Inflammatory macrophage treated with lipopolysaccharide for 1 hour (primary cell): ENCODE measurements at regions not wholly inside any gene's neighbourhood (a gene's known extent, or its start where the extent isn't known, plus 50 kb on each side); places are given as distances from the start of the nearest gene placed in this dataset.
A peak's percentile ranks its signal among the peaks of the same experiment; 100 is the strongest.
"Not testable (repeated sequence)": the region's sequence is repeated elsewhere in the genome, so short reads cannot be mapped to it uniquely, and the experiment has no call there.

Experiments
- DNase-seq, 2 donors: peaks; one replicate each; pipeline ENCODE4 v3.0.0-alpha.2; 2020 to 2022

GRCh38 chrX:28408017-28408723 lies 179.1 kb upstream of the IL1RAPL1 start:
- DNase-seq, result no peak

- no peak for DNase-seq
Measured at GRCh38 chrX:28398342-28398741, 188.9 kb upstream of the IL1RAPL1 start.

DNA sequence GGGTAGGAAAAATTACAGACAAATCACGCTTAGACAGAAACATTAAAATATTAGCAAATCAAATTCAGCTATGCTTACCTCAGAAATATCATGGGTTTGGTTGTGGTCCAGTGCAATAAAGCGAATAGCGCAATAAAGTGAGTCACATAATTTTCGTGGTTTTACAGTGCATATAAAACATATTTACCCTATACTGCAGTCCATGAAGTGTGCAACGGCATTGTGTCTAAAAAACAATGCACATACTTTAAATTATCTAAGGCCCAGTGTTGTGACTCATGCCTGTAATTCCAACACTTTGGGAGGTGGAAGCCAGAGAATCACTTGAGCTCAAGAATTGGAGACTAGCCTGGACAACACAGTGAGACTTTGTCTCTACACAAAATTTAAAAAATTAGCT lies 195.7 kb upstream of the IL1RAPL1 start:
- no peak for DNase-seq

- DNase-seq, result no peak
Measured at GRCh38 chrX:28379103-28379502, 208.1 kb upstream of the IL1RAPL1 start.

GRCh38 chrX:28367649-28368048 lies 219.6 kb upstream of the IL1RAPL1 start:
- not testable (repeated sequence) for DNase-seq

GRCh38 chrX:28351801-28352200 lies 235.4 kb upstream of the IL1RAPL1 start:
- no peak for DNase-seq

- no peak for DNase-seq
Measured at GRCh38 chrX:28349888-28350287, 237.4 kb upstream of the IL1RAPL1 start.

- DNase-seq, result peak in 1 of 2 donors; percentile 1
Measured at GRCh38 chrX:28347476-28347875, 239.8 kb upstream of the IL1RAPL1 start.

DNA sequence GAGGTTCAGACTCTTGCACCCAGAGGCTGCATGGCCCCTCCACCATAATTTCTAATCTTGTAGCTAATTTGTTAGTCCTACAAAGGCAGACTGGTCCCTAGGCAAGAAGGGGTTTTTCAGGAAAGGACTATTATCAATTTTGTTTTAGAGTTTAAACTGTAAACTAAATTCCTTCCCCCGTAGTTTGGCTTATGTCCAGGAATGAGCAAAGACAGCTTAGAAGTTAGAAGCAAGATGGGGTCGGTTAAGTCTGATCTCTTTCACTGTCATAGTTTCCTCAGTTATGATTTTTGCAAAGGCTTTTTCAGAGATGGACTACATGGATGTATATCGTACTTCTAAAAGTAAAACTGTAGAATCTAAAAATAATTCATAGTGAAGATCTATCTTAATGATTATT lies 258.1 kb upstream of the IL1RAPL1 start:
- no peak for DNase-seq

DNA sequence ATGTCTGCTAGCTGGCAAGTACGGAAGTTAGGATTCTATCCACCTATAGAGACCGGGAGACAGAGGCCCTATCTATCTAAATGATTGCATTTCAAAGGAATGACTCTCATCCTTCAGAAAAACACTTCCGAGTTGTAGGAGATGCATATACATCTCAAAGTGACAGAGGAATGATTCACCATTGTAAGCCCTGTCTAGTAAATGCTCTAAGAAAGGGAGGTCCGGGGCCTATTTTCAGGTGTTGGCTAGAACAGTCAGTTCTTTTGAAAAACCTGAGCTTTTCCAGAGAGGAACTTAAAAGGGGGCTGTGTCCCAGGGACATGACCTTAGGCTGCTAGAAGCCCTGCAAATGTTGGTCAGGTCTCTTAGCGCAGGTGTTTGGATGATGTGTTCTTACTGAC lies 262.9 kb upstream of the IL1RAPL1 start:
- DNase-seq, result no peak

GRCh38 chrX:28321286-28321685 lies 266.0 kb upstream of the IL1RAPL1 start:
- DNase-seq, result no peak

GRCh38 chrX:28312965-28313364 lies 274.3 kb upstream of the IL1RAPL1 start:
- no peak for DNase-seq

GRCh38 chrX:28312259-28312658 lies 275.0 kb upstream of the IL1RAPL1 start:
- no peak for DNase-seq

- no peak for DNase-seq
Measured at GRCh38 chrX:28311466-28311865, 275.8 kb upstream of the IL1RAPL1 start.

DNA sequence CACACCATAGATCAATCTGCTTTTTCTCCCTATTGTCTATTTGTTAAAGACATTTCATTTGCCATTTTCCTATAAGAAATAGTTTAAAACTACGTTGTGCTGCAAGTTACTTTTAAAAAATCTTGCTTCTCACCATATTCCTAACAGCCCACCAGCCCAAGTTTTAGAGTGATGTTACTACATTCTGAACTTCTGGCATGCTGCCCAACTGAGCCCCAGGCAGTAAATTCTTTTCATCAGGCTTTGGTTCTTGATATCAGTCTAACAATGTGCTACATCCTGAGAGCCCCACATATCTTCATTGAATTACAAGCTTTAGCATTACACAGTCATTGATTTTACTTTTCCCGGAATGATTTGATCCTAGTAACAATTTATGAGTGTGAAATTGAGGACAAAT lies 283.8 kb upstream of the IL1RAPL1 start:
- DNase-seq, result no peak

DNA sequence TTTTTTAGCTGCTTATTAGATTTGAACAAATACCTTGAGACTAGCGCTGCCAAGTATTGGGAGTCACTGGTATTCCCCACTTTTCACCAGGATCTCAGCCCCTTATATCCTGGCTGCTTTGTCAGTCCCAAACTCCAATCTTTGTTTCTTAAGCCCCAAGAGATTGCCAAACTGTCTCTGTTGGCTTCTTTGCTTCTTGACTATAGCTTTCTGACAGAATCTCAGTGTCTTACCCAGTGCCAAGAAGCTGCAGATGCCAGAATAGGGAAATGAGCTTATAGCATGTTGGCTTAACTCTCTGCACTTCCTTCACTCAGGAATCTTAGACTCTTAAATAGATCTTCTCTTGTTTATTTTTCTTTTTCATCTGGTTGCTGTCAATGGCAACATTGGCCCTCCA lies 297.5 kb upstream of the DCAF8L1 start:
- DNase-seq, result no peak

- no peak for DNase-seq
Measured at GRCh38 chrX:28278251-28278650, 297.0 kb upstream of the DCAF8L1 start.

- no peak for DNase-seq
Measured at GRCh38 chrX:28273736-28274135, 292.5 kb upstream of the DCAF8L1 start.

DNA sequence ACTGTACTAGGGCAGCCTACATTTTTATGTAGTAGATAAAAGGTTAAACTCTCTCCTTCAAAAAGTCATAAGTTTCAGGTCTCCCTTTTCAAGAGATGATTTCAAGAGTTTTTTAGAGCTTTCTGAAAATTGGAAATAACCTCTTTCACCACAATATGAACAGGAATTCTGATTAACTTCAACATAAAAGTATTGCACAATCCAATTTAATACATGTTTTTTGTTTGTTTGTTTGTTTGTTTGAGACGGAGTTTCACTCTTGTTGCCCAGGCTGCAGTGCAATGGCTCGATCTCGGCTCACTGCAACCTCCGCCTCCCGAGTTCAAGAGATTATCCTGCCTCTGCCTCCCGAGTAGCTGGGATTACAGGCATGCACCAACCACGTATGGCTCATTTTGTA lies 265.4 kb upstream of the DCAF8L1 start:
- no peak for DNase-seq

DNA sequence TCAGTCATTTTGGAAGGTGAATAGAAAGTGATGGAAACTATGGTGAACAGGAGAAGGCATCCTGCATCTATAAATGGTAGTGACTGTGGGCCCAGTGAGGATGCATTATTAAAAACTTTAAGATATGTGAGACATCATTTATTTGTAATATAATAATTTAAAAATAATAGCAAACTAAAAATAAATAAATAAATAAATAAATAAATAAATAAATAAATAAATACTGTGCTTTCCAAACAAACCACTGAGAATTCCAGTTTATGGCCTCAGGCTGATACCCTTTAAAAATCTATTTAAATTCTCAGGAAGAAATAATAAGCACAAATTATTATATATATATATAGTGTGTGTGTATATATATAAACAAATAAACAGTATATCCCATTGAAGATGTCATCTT lies 248.0 kb upstream of the DCAF8L1 start:
- no peak for DNase-seq

- no peak for DNase-seq
Measured at GRCh38 chrX:28225513-28225912, 244.3 kb upstream of the DCAF8L1 start.

DNA sequence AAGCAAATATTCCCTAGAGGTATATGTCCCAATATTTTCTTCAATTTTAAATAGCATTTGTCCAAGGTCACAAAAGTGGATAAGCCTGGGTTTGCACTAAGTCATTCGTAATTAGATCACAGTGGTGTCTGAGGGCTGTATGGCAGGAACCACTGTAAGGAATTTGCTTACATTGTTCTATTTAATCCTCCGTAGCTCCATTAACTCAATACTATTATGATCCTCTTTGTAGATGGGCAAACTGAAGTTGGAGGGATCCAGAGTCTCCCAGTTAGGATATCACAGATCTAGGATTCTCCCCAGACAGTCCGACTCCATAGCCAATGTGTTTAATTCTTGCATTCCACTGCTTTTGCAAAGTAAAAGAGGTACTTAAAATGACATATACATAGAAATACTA lies 242.7 kb upstream of the DCAF8L1 start:
- no peak for DNase-seq

DNA sequence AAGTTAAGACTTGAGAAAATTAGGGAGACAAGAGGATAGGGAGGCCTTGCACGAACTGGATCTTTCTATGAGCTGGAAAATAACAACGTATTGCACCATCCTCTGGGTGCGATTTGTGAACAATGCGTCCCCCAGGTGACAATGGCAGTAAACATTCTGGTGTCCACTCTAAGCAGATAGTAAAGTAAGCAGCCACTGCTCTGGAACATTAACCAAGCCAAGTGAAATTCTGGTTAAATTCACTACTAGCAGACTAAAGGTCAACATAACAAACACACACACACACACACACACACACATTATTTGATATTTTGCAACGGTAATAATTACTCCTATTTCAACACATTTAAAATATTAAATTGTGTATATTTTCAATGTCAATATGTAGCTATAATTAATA lies 242.2 kb upstream of the DCAF8L1 start:
- DNase-seq, result no peak

GRCh38 chrX:28205905-28206304 lies 224.7 kb upstream of the DCAF8L1 start:
- DNase-seq, result no peak

DNA sequence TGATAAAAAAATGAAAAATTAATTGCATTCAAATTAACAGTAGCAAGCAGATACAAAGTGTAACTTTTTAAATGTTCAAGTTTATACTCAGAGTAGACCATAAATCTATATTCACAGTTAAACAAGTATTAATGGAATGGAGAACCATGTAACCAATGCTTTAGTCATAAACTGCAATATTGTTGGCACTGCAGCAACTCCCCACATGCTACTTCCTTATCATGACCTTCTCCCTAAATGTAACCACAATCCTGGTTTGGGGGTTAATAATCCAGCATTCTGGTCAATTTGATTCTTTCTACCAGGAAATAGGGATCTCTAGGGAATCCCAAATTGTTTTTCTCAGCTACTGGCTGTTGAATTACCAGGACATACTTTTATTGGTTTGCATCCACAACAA lies 223.9 kb upstream of the DCAF8L1 start:
- DNase-seq, result no peak

- no peak for DNase-seq
Measured at GRCh38 chrX:28189011-28189410, 207.8 kb upstream of the DCAF8L1 start.
